AG09319 (cell line): ENCODE measurements at regions not wholly inside any gene's neighbourhood (a gene's known extent, or its start where the extent isn't known, plus 50 kb on each side); places are given as distances from the start of the nearest gene placed in this dataset.

ENCODE experiments used
- DNase-seq: peaks from one replicate; pipeline ENCODE4 v3.0.0-alpha.2; 2010; ENCODE audit warnings: low read depth; ENCODE audit errors: extremely low read depth
- TF ChIP-seq, protein P1 (sequence below): IDR thresholded peaks from 2 replicates; pipeline ENCODE4 v1.5.1; 2011; ENCODE audit warnings: low read depth, mild to moderate bottlenecking, inconsistent platforms, low read length, moderate library complexity

DNA sequence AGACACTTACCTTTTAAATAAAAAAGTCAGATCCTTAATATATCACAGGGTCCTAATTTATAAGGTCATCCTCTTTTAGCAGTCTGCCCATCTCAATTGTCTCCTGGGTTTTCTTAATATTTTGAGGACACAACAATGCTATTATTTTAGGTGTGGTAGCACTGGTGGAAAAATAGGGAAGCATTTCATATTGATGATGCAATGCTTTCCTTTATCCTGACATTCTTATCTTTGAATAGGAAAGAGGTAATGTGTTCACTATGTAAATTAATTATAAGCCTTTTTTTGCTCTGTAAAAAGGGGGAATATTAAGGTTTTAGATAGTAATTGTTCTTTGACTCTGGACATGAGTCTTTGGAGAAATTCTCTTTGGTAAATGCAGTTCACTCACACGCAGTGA, 164.7 kb downstream of the YTHDC2 start:
- TF ChIP-seq, protein P1, sequence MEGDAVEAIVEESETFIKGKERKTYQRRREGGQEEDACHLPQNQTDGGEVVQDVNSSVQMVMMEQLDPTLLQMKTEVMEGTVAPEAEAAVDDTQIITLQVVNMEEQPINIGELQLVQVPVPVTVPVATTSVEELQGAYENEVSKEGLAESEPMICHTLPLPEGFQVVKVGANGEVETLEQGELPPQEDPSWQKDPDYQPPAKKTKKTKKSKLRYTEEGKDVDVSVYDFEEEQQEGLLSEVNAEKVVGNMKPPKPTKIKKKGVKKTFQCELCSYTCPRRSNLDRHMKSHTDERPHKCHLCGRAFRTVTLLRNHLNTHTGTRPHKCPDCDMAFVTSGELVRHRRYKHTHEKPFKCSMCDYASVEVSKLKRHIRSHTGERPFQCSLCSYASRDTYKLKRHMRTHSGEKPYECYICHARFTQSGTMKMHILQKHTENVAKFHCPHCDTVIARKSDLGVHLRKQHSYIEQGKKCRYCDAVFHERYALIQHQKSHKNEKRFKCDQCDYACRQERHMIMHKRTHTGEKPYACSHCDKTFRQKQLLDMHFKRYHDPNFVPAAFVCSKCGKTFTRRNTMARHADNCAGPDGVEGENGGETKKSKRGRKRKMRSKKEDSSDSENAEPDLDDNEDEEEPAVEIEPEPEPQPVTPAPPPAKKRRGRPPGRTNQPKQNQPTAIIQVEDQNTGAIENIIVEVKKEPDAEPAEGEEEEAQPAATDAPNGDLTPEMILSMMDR: no peak

DNA sequence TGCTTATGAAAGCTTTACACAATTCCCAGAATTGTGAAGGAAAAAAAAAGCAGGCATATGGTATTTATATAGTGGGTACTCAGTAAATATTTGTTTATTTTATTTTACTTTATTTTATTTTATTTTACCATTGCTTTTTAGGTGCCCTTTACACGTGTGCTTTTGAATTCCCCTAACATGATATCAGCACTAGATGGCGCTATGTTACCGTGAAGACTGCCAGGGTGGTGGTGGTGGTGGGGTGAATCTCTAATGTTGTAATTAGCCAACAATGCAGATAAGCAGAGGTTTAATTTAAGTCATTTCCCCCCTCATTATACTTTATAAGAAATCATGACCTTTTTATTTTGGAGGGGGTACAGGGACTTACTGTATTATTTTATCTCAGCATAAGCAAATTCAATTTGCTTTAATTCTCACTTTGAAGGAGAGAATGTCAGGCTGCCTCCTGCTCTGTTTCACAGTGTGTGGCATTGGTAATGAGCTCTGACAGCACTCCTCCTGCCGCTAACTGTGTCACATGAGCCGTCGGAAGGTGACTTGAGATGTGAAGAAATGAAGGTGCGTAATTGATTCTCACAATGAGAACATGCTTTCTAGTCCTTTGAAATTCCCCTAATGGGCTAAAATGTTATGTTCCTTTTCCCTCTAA, 165.6 kb downstream of the YTHDC2 start:
- TF ChIP-seq, protein P1: peak; percentile 69

More for the DNA sequence above, 164.7 kb downstream of the YTHDC2 start:
- no peak for DNase-seq

DNA sequence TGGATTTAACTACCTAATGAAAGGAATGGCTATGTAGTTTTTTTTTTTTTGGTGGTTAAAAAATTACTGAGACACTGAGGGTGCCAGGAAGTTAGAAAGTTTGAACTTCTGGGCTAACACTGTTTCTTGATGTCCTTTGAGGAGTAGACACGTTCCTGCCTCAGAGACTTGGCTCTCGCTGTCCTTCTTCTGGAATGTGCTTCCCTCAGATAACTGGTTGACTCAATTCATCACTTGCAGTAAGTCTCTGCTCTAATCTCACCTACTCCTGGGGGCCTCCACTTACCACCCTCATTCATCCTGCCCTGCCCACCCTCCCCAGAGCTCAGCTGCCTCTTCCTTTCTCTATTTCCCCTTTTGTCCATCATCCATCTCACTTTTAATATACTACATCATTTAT, 167.0 kb downstream of the YTHDC2 start:
- TF ChIP-seq, protein P1: no peak
- DNase-seq: no peak

More for the DNA sequence above, 165.6 kb downstream of the YTHDC2 start:
- DNase-seq: no peak

DNA sequence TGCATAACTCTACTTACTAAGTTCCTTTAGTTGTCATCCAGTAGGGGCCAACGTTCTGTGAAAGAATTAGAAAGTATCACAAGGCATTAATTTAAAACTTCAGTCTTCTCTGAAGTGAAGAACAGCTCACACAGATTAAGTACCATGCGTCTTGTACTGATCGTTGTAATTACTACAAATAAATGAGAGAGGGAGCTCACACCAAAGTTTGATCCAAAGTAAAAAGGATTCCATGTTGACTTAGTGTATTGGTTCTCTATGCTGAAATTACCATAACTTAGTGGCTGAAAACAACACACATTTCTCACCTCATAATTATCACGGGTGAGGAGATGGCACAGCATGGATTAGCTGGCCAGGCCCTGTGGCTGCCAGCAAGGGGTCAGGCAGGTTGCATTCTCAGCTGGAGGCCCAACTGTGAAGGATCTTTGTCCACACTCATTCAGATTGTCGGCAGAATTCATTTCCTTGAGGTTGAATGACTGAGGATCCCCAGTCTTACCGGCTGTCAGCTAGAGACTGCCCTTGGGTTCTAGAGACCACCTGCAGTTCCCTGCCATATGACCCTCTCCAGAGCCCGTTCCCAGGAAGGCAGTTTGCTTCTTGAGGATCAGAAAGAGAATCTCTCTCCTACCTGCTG, 169.1 kb downstream of the YTHDC2 start:
- TF ChIP-seq, protein P1: no peak; the same call in 1 of the 2 replicates
- DNase-seq: no peak

DNA sequence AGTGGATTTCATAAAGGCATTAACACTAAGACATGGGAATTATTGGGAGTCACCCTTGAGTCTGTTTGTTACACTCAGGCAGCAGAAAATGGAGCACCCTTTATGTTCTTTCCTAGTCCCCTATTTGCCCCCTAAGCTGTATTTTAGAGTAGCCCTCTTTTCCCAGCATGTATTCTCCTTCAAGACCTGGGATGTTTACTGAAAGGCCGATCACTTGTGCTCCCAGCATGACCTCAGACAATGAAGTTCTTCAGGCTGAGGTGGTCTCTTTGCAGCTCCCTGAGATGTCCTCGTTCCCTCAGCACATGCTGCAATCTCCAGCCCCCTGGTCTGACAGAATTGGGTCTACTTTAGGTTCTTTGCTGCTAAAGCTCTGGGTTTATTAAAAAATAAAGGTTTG, 169.7 kb downstream of the YTHDC2 start:
- DNase-seq: no peak
- TF ChIP-seq, protein P1: no peak

DNA sequence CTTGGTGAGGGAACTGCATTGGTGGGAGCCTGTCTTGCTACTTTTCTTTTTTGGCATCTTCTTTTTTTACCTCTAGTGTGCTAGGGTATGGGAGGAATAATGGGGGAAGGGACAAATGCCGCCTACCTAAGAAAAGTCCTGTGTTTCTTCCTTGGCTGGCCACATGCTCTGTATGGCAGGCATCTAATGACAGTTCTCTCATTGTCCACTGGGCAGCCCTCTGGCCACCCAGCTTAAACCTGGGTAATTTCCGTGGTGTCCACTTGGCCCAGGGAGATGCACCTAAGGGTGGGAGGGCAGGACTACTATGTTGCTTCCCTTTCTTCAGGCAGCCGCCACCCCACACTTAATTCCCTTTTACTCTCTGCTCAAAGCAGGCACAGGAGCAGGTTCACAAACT, 173.1 kb downstream of the YTHDC2 start:
- TF ChIP-seq, protein P1: no peak
- DNase-seq: no peak

DNA sequence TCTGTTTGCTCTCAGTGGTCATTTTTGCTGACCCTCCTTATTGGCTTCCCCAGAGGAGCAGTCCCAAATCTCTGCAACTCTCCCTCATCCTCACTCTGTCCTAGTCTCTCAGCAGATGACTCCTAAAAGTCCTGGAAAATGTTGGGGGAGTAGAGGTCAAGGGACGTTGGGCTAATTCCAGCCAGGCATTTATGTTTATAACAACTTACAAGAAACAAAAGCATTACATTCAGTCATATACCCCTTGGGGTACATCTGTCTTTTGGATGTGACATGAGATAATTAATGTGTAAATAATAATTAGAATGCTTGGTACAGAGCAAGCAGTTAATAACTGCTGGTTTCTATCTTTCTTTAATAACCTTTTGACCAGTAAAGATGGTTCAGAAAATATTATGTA, 176.2 kb downstream of the YTHDC2 start:
- DNase-seq: no peak
- TF ChIP-seq, protein P1: no peak
